ENCODE measurements at regions not wholly inside any gene's neighbourhood (a gene's known extent, or its start where the extent isn't known, plus 50 kb on each side); places are given as distances from the start of the nearest gene placed in this dataset.

- TF ChIP-seq REST (IDR thresholded peaks at IDR 0.05; ENCODE audit: borderline replicate concordance) = peak; percentile 66; the same call in 1 of the 2 replicates
- no peak for TF ChIP-seq REST (CRISPR knock-in tag; IDR thresholded peaks at IDR 0.05; ENCODE audit: low read depth)
- TF ChIP-seq PHF21A (IDR thresholded peaks at IDR 0.05; ENCODE audit: borderline replicate concordance, low read depth) = no peak
- TF ChIP-seq NBN (IDR thresholded peaks at IDR 0.05; ENCODE audit: low read depth) = no peak
- TF ChIP-seq ZKSCAN8 (CRISPR knock-in tag; IDR thresholded peaks at IDR 0.05) = no peak
- 0 out of 2 replicates have a peak, but pooled peaks have one; percentile 63 for TF ChIP-seq CHAMP1 (IDR thresholded peaks at IDR 0.05)
- TF ChIP-seq L3MBTL2 (IDR thresholded peaks at IDR 0.05) = no peak
- TF ChIP-seq ZNF655 (CRISPR knock-in tag; IDR thresholded peaks at IDR 0.05) = no peak
- TF ChIP-seq MEF2A (IDR thresholded peaks at IDR 0.05; ENCODE audit: control insufficient read depth, low read depth, low read length) = no peak
- no peak for TF ChIP-seq ZNF507 (tag; conservative IDR thresholded peaks at IDR 0.05)
- TF ChIP-seq SMAD4 (CRISPR knock-in tag; conservative IDR thresholded peaks at IDR 0.05) = no peak
- TF ChIP-seq SREBF1 (IDR thresholded peaks at IDR 0.05; ENCODE audit: borderline replicate concordance, low read depth, low read length) = no peak
- no peak for TF ChIP-seq TAL1 (IDR thresholded peaks at IDR 0.05)
- no peak for TF ChIP-seq MBD2 (IDR thresholded peaks at IDR 0.05; ENCODE audit: borderline replicate concordance, low read depth)
- TF ChIP-seq BRF2 (IDR thresholded peaks at IDR 0.05; ENCODE audit: borderline replicate concordance, insufficient read depth, insufficient read length) = no peak
- TF ChIP-seq ZNF143 (CRISPR knock-in tag; IDR thresholded peaks at IDR 0.05) = no peak
Measured at GRCh38 chr1:195897076-195897475, 711.2 kb downstream of the KCNT2 start (continued).

All from K562 (cell line).